Omental fat pad (tissue), 3 donors: ENCODE measurements at regions not wholly inside any gene's neighbourhood (a gene's known extent, or its start where the extent isn't known, plus 50 kb on each side); places are given as distances from the start of the nearest gene placed in this dataset.

Experiments
- ATAC-seq: fragments of 150-250 bp; one replicate; pipeline ENCODE4 v1.9.1; 2016; ENCODE audit warnings: mild to moderate bottlenecking, moderate library complexity; ENCODE audit not compliant: low FRiP score
- DNase-seq: peaks from one replicate; pipeline ENCODE4 v3.0.0-alpha.2; 2019; ENCODE audit warnings: low spot score
- TF ChIP-seq, protein P1 (sequence below), 3 donors: fragments of 450-650 bp; IDR thresholded peaks; one replicate each; pipeline ENCODE4 v1.5.1; 2016 to 2017; ENCODE audit warnings: antibody characterized with exemption in 3 of 3, mild to moderate bottlenecking in 3 of 3, moderate library complexity in 2 of 3

DNA sequence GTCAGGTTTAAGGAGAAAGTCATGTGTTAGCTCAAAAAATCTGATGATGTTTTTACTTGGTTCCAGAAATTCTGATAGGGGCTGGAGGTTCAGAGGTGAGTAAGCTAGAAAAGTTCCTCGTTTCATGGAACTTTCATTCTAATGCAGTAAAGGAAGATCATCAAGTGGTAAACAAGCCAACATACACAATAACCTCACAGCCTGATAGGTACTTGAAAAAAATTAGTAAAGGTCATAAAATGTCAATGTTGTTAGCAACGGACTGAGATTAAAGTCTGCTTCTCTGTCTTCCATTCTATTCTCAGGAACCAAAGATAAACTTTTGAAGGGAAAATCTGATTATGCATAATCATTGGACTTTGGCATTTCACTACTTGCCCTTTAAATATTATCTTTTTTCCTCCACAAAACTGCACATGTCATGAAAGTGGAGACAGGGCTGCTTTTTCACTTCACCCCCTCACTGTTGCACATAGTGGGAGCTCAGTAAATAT lies 165.4 kb upstream of the MAF start:
- TF ChIP-seq, protein P1, sequence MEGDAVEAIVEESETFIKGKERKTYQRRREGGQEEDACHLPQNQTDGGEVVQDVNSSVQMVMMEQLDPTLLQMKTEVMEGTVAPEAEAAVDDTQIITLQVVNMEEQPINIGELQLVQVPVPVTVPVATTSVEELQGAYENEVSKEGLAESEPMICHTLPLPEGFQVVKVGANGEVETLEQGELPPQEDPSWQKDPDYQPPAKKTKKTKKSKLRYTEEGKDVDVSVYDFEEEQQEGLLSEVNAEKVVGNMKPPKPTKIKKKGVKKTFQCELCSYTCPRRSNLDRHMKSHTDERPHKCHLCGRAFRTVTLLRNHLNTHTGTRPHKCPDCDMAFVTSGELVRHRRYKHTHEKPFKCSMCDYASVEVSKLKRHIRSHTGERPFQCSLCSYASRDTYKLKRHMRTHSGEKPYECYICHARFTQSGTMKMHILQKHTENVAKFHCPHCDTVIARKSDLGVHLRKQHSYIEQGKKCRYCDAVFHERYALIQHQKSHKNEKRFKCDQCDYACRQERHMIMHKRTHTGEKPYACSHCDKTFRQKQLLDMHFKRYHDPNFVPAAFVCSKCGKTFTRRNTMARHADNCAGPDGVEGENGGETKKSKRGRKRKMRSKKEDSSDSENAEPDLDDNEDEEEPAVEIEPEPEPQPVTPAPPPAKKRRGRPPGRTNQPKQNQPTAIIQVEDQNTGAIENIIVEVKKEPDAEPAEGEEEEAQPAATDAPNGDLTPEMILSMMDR (IDR thresholded peaks at IDR 0.05), result no peak
- DNase-seq, result no peak
- ATAC-seq, result no peak

DNA sequence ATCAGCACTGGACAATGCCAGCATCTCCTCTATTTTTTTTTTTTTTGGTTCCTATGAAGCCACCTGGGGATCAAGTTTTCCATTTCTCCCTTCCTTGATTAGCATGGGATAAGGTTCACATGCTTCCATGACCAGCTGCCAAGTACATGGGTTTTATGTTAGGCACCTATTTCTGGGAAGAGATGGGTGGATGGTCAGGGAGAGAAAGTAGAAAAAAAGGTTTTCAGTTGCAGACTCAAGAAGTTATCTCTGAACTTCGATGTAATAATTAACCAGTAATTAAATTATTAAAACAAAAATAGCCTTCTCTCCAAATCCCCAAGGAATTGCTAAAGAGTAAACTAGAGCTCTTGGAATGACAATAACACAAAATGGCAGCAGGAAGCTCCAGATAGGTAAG lies 164.9 kb upstream of the MAF start:
- no peak for ATAC-seq
- no peak for DNase-seq
- TF ChIP-seq, protein P1 (IDR thresholded peaks at IDR 0.05), result no peak

DNA sequence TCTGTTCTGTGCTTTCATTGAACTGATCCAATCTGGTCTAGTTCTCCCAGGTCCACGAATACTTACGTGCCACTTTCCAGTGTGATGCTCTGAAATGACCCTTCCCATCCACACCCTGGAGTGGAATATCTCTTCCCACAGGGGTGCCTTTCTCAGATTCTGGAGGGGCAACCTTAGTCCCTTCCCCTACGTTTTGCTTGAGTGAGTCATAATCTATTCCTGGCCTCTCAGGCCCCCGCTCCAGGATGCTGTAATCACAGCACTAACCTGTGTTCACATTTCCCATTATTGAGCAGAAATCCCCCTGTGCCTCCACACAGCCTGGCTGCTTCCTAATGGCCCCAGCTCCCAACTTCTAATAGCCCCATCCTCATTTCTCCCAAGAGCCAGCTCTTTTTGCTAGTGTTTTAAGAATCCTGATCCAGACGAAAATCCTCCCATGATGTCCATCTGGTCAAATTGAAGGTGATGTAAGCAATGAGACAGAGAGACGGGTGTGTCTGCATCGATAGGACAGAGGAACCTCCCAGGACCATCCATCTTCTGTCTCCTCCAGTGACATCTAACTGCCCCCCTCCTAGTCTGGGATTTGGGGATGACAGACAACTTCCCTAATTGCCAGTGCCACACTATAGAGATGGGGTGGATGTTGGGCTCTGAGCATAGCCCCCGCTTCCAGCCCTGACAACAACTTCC lies 164.0 kb upstream of the MAF start:
- DNase-seq (no peak), ATAC-seq (no peak)
- TF ChIP-seq, protein P1 (IDR thresholded peaks at IDR 0.05), result no peak

DNA sequence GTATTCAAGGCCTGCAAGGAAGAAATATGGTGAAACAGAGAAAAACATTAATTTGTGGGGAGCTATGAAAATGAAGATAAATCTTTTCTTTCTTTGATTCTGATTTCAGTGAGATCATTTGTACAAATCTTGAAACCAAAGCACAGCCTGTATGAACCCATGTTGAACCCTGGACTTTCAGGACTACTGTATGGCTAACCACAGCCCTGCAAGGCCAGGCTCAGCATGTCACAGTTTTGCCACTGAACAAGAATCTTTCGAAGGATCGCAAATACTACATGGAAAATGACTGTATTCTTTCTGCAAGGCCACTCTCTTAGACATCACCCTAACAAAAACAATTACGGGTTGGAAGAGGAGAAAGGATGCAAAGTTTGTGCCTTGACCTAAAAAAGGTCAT lies 161.7 kb upstream of the MAF start:
- no peak for DNase-seq
- ATAC-seq, result no peak
- TF ChIP-seq, protein P1 (IDR thresholded peaks at IDR 0.05), result no peak

DNA sequence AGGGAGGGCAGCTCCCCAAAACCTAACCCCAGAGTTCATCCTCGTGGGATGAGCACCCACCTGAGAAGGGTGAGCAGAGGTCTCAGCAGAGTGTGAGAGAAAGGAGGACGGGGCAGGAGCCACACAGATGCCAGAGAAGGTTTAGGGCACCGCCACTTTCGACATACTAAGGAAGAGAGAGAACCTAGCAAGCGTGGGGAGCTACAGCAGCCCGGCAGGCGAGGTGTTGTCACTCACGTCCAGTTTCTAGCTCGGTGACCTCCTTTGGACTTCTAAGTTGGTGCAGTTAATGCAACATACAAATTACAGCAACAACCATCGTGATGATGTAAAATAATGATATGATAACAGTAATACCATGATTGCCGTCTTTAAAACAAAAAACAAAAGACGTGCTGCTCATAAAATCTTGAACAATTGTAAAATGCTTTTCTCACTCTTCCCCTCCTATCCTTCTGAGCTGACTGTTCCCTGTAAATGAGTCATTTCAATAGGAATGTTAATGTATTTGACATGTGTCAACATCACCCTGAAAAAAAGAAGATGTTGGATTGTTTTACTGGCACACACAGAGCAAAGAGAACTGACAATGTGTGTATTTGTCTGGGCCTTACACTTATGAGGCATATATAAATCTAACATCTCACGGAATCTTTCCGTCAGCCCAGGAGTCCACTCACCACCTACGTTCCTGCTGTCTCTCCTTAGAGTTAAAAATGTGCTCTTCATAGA lies 158.2 kb upstream of the MAF start:
- TF ChIP-seq, protein P1 (IDR thresholded peaks at IDR 0.05), result no peak
- no peak for ATAC-seq
- DNase-seq, result no peak

DNA sequence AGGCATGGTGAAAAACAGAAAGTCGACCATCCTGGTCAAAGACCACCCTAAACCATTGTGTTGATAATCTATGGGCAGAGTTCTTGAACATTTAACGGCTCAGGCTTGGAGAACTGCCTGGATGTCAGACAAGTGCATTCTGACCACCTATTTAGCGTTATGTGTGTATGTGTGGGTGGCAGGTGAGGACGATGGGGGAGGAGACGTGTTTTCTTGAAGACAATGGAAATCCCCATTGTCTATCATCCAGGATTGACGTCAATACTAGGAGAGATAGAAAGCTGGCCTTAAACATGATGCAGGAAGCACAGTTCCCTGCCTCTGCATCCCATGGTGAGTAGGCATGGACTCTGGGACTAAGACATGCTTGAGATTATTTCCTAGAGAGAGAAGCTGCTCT lies 157.4 kb upstream of the MAF start:
- no peak for DNase-seq
- TF ChIP-seq, protein P1 (IDR thresholded peaks at IDR 0.05), result no peak
- ATAC-seq, result no peak

DNA sequence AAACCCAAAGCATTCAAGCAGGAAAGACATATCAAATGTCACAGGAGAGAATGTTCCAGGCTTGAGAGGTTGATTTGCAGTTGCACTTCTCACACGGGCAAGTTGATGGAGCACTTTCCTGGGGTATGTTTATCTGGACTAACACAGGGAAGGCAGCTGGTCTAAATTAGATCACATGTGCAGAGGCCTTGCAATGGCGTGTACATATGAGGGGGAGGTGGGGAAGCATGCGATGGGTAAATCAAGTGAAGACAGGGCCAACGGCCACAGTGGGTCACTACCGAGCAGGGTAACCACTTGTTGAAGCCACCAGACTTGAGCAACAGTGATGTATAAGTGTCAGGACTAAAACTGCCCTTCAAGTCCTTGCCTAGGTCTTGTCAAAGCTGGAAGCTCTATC lies 156.6 kb upstream of the MAF start:
- TF ChIP-seq, protein P1 (IDR thresholded peaks at IDR 0.05), result no peak
- DNase-seq, result no peak

More for the DNA sequence above, 156.6 kb upstream of the MAF start:
- no peak for ATAC-seq
